ENCODE measurements at regions not wholly inside any gene's neighbourhood (a gene's known extent, or its start where the extent isn't known, plus 50 kb on each side); places are given as distances from the start of the nearest gene placed in this dataset.

- TF ChIP-seq CTCF (IDR thresholded peaks at IDR 0.05) = no peak
- no peak for TF ChIP-seq POLR2A (IDR thresholded peaks at IDR 0.05)
Observed at GRCh38 chr12:115771601-115772000, 505.9 kb downstream of the MED13L start.
